GM23338 (cell line): ENCODE measurements at regions not wholly inside any gene's neighbourhood (a gene's known extent, or its start where the extent isn't known, plus 50 kb on each side); places are given as distances from the start of the nearest gene placed in this dataset.
A peak's percentile ranks its signal among the peaks of the same experiment; 100 is the strongest.

Experiments
- ATAC-seq: fragments of 200-7000 bp; cut with Tn5 transposase; 3 replicates; pipeline ENCODE4 v1.9.1; 2020
- DNase-seq: peaks from one replicate; pipeline ENCODE4 v3.0.0-alpha.2; 2015; ENCODE audit warnings: low spot score
- H2AFZ ChIP-seq: fragments of 200-600 bp; sonication (generic); 2 replicates; pipeline ENCODE4 v1.8.0; 2016; ENCODE audit warnings: antibody characterized with exemption, mild to moderate bottlenecking, moderate library complexity
- H3F3A ChIP-seq: fragments of 200-600 bp; sonication (generic); replicated peaks from 2 replicates; pipeline ENCODE4 v1.8.0; 2017; ENCODE audit warnings: antibody characterized with exemption, mixed run types, low read depth
- H3K27ac ChIP-seq: fragments of 200-600 bp; sonication (generic); 2 replicates; pipeline ENCODE4 v1.6.1; 2016; ENCODE audit warnings: low read depth
- H3K27me3 ChIP-seq: fragments of 200-600 bp; sonication (generic); 2 replicates; pipeline ENCODE4 v1.8.0; 2016; ENCODE audit warnings: mild to moderate bottlenecking, mixed run types, moderate library complexity; ENCODE audit not compliant: insufficient read depth
- H3K36me3 ChIP-seq: fragments of 200-600 bp; sonication (generic); 2 replicates; pipeline ENCODE4 v1.8.0; 2016; ENCODE audit warnings: mild to moderate bottlenecking; ENCODE audit not compliant: insufficient read depth
- H3K4me1 ChIP-seq: fragments of 200-600 bp; sonication (generic); 2 replicates; pipeline ENCODE4 v1.8.0; 2016; ENCODE audit warnings: mild to moderate bottlenecking, moderate library complexity; ENCODE audit not compliant: insufficient read depth
- H3K4me2 ChIP-seq: fragments of 200-600 bp; sonication (generic); 2 replicates; pipeline ENCODE4 v1.7.1; 2017; ENCODE audit warnings: mixed run types
- H3K4me3 ChIP-seq: fragments of 200-600 bp; sonication (generic); 2 replicates; pipeline ENCODE4 v1.6.1; 2016; ENCODE audit warnings: mixed run types
- H3K79me2 ChIP-seq: fragments of 200-600 bp; sonication (generic); replicated peaks from 2 replicates; pipeline ENCODE4 v1.8.0; 2017; ENCODE audit warnings: mild to moderate bottlenecking; ENCODE audit not compliant: insufficient read depth
- H3K9me2 ChIP-seq: fragments of 200-600 bp; sonication (generic); 2 replicates; pipeline ENCODE4 v1.8.0; 2017; ENCODE audit not compliant: insufficient read depth
- H4K20me1 ChIP-seq: fragments of 200-600 bp; sonication (generic); replicated peaks from 2 replicates; pipeline ENCODE4 v1.8.0; 2017; ENCODE audit warnings: mild to moderate bottlenecking; ENCODE audit not compliant: insufficient read depth
- H3K27ac Mint-ChIP-seq: 2 replicates; pipeline ENCODE4 v1.8.0; 2020; ENCODE audit warnings: inconsistent platforms, mild to moderate bottlenecking, moderate library complexity, mixed read lengths
- H3K27me3 Mint-ChIP-seq: 3 replicates; pipeline ENCODE4 v1.8.0; 2022; ENCODE audit warnings: low read depth, mild to moderate bottlenecking, moderate library complexity, mixed read lengths, inconsistent platforms; ENCODE audit not compliant: insufficient read depth, poor library complexity
- H3K36me3 Mint-ChIP-seq: 3 replicates; pipeline ENCODE4 v1.8.0; 2021; ENCODE audit warnings: low read depth, mild to moderate bottlenecking, inconsistent platforms, moderate library complexity, mixed read lengths
- H3K4me1 Mint-ChIP-seq: 3 replicates; pipeline ENCODE4 v1.8.0; 2020; ENCODE audit warnings: mild to moderate bottlenecking, inconsistent platforms, mixed read lengths
- H3K4me3 Mint-ChIP-seq: 3 replicates; pipeline ENCODE4 v1.8.0; 2021; ENCODE audit warnings: moderate library complexity, mild to moderate bottlenecking, inconsistent platforms, mixed read lengths
- H3K9me3 Mint-ChIP-seq: 3 replicates; pipeline ENCODE4 v1.8.0; 2020; ENCODE audit warnings: moderate library complexity, mild to moderate bottlenecking, inconsistent platforms, mixed read lengths
- CREB1 ChIP-seq: fragments of 250-450 bp; sonication (Bioruptor Pico); IDR thresholded peaks from 2 replicates; pipeline ENCODE4 v1.5.0; 2020; ENCODE audit warnings: low read depth, mild to moderate bottlenecking, moderate library complexity
- EZH2phosphoT487 ChIP-seq: fragments of 200-600 bp; sonication (generic); IDR thresholded peaks from one replicate; pipeline ENCODE4 v1.8.1; 2018; ENCODE audit warnings: antibody characterized with exemption; ENCODE audit not compliant: unreplicated experiment
- JUNB ChIP-seq: IDR thresholded peaks from one replicate; pipeline ENCODE4 v1.6.1; 2016; ENCODE audit warnings: antibody characterized with exemption; ENCODE audit not compliant: unreplicated experiment
- POLR2AphosphoS5 ChIP-seq: IDR thresholded peaks from 2 replicates; pipeline ENCODE4 v1.6.1; 2016; ENCODE audit warnings: antibody characterized with exemption, low read depth
- STAT1 ChIP-seq: IDR thresholded peaks from one replicate; pipeline ENCODE4 v1.6.1; 2016; ENCODE audit warnings: antibody characterized with exemption; ENCODE audit not compliant: unreplicated experiment
- ZNF331 ChIP-seq: fragments of 250-450 bp; sonication (Bioruptor Pico); IDR thresholded peaks from 2 replicates; pipeline ENCODE4 v1.5.0; 2020; ENCODE audit warnings: low read depth, mild to moderate bottlenecking, moderate library complexity
- TF ChIP-seq, protein P1 (sequence below): IDR thresholded peaks from 2 replicates; pipeline ENCODE4 v1.6.1; 2016; ENCODE audit warnings: antibody characterized with exemption
- TF ChIP-seq, protein P2 (sequence below), 2 experiments: fragments of 200-600 bp in 1 of 2; sonication (generic) in 1 of 2; conservative IDR thresholded peaks; 2 replicates each; pipeline versions ENCODE4 v1.5.1 to v1.6.1; 2016 to 2017; ENCODE audit warnings: antibody characterized with exemption in 2 of 2, low read depth in 2 of 2, mild to moderate bottlenecking in 2 of 2, moderate library complexity in 1 of 2
- TF ChIP-seq, protein P3 (sequence below): IDR thresholded peaks from one replicate; pipeline ENCODE4 v1.6.1; 2018; ENCODE audit warnings: antibody characterized with exemption; ENCODE audit not compliant: unreplicated experiment
- TF ChIP-seq, protein P4 (sequence below): fragments of 250-450 bp; sonication (Bioruptor Pico); IDR thresholded peaks from 2 replicates; pipeline ENCODE4 v1.5.0; 2020; ENCODE audit warnings: mild to moderate bottlenecking, moderate library complexity

DNA sequence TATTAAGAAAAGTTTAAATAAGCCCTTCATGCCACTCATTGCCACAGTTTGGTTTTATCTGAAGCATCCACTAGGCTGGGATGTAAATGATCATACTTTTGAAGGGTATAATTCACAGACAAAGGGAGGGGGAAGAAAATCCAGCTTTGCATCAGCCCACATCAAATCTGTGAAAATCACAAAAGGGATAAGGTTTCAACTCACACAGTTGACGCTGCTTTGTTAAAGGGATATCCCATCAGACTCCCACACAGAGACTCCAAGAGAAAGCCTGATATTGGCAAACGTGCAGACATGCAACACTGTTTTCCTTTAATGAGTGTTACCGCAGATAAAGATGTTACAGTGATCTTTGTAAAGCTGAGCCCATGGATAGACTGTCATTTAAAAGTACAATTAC lies 602.9 kb downstream of the TLE1 start:
- no peaks in the 10 kb centered on the region for H3F3A ChIP-seq
- no peaks in the 10 kb centered on the region for H4K20me1 ChIP-seq
- no peaks in the 10 kb centered on the region for H3K36me3 Mint-ChIP-seq
- peaks cover 9% of the 10 kb centered on the region; the same call in 2 of the 3 replicates for H3K4me1 Mint-ChIP-seq
- H3K27me3 Mint-ChIP-seq: no peaks in the 10 kb centered on the region
- no peak overlapping the region for H3K4me3 Mint-ChIP-seq
- no peaks in the 10 kb centered on the region for H3K9me2 ChIP-seq
- no peaks in the 10 kb centered on the region for H3K79me2 ChIP-seq
- no peaks in the 10 kb centered on the region for H3K36me3 ChIP-seq
- H3K27me3 ChIP-seq: no peaks in the 10 kb centered on the region
- peak overlapping the region; percentile 40; the same call in 1 of the 2 replicates for H2AFZ ChIP-seq
- DNase-seq (no peak), ATAC-seq (no peak)
- H3K4me1 ChIP-seq: 0 out of 2 replicates have a peak, but pooled peaks cover 3% of the 10 kb centered on the region
- TF ChIP-seq CREB1 (CRISPR knock-in tag): no peak
- TF ChIP-seq, protein P1, sequence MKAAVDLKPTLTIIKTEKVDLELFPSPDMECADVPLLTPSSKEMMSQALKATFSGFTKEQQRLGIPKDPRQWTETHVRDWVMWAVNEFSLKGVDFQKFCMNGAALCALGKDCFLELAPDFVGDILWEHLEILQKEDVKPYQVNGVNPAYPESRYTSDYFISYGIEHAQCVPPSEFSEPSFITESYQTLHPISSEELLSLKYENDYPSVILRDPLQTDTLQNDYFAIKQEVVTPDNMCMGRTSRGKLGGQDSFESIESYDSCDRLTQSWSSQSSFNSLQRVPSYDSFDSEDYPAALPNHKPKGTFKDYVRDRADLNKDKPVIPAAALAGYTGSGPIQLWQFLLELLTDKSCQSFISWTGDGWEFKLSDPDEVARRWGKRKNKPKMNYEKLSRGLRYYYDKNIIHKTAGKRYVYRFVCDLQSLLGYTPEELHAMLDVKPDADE: no peak
- TF ChIP-seq, protein P2, sequence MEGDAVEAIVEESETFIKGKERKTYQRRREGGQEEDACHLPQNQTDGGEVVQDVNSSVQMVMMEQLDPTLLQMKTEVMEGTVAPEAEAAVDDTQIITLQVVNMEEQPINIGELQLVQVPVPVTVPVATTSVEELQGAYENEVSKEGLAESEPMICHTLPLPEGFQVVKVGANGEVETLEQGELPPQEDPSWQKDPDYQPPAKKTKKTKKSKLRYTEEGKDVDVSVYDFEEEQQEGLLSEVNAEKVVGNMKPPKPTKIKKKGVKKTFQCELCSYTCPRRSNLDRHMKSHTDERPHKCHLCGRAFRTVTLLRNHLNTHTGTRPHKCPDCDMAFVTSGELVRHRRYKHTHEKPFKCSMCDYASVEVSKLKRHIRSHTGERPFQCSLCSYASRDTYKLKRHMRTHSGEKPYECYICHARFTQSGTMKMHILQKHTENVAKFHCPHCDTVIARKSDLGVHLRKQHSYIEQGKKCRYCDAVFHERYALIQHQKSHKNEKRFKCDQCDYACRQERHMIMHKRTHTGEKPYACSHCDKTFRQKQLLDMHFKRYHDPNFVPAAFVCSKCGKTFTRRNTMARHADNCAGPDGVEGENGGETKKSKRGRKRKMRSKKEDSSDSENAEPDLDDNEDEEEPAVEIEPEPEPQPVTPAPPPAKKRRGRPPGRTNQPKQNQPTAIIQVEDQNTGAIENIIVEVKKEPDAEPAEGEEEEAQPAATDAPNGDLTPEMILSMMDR (conservative IDR thresholded peaks at IDR 0.05; ENCODE audit: low read depth in 2 of 2): no peak
- TF ChIP-seq ZNF331 (CRISPR knock-in tag): no peak
- TF ChIP-seq, protein P3, sequence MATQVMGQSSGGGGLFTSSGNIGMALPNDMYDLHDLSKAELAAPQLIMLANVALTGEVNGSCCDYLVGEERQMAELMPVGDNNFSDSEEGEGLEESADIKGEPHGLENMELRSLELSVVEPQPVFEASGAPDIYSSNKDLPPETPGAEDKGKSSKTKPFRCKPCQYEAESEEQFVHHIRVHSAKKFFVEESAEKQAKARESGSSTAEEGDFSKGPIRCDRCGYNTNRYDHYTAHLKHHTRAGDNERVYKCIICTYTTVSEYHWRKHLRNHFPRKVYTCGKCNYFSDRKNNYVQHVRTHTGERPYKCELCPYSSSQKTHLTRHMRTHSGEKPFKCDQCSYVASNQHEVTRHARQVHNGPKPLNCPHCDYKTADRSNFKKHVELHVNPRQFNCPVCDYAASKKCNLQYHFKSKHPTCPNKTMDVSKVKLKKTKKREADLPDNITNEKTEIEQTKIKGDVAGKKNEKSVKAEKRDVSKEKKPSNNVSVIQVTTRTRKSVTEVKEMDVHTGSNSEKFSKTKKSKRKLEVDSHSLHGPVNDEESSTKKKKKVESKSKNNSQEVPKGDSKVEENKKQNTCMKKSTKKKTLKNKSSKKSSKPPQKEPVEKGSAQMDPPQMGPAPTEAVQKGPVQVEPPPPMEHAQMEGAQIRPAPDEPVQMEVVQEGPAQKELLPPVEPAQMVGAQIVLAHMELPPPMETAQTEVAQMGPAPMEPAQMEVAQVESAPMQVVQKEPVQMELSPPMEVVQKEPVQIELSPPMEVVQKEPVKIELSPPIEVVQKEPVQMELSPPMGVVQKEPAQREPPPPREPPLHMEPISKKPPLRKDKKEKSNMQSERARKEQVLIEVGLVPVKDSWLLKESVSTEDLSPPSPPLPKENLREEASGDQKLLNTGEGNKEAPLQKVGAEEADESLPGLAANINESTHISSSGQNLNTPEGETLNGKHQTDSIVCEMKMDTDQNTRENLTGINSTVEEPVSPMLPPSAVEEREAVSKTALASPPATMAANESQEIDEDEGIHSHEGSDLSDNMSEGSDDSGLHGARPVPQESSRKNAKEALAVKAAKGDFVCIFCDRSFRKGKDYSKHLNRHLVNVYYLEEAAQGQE: no peak
- TF ChIP-seq POLR2AphosphoS5: no peak
- TF ChIP-seq JUNB: no peak
- no peak for TF ChIP-seq EZH2phosphoT487
- no peak for TF ChIP-seq STAT1
- TF ChIP-seq, protein P4, sequence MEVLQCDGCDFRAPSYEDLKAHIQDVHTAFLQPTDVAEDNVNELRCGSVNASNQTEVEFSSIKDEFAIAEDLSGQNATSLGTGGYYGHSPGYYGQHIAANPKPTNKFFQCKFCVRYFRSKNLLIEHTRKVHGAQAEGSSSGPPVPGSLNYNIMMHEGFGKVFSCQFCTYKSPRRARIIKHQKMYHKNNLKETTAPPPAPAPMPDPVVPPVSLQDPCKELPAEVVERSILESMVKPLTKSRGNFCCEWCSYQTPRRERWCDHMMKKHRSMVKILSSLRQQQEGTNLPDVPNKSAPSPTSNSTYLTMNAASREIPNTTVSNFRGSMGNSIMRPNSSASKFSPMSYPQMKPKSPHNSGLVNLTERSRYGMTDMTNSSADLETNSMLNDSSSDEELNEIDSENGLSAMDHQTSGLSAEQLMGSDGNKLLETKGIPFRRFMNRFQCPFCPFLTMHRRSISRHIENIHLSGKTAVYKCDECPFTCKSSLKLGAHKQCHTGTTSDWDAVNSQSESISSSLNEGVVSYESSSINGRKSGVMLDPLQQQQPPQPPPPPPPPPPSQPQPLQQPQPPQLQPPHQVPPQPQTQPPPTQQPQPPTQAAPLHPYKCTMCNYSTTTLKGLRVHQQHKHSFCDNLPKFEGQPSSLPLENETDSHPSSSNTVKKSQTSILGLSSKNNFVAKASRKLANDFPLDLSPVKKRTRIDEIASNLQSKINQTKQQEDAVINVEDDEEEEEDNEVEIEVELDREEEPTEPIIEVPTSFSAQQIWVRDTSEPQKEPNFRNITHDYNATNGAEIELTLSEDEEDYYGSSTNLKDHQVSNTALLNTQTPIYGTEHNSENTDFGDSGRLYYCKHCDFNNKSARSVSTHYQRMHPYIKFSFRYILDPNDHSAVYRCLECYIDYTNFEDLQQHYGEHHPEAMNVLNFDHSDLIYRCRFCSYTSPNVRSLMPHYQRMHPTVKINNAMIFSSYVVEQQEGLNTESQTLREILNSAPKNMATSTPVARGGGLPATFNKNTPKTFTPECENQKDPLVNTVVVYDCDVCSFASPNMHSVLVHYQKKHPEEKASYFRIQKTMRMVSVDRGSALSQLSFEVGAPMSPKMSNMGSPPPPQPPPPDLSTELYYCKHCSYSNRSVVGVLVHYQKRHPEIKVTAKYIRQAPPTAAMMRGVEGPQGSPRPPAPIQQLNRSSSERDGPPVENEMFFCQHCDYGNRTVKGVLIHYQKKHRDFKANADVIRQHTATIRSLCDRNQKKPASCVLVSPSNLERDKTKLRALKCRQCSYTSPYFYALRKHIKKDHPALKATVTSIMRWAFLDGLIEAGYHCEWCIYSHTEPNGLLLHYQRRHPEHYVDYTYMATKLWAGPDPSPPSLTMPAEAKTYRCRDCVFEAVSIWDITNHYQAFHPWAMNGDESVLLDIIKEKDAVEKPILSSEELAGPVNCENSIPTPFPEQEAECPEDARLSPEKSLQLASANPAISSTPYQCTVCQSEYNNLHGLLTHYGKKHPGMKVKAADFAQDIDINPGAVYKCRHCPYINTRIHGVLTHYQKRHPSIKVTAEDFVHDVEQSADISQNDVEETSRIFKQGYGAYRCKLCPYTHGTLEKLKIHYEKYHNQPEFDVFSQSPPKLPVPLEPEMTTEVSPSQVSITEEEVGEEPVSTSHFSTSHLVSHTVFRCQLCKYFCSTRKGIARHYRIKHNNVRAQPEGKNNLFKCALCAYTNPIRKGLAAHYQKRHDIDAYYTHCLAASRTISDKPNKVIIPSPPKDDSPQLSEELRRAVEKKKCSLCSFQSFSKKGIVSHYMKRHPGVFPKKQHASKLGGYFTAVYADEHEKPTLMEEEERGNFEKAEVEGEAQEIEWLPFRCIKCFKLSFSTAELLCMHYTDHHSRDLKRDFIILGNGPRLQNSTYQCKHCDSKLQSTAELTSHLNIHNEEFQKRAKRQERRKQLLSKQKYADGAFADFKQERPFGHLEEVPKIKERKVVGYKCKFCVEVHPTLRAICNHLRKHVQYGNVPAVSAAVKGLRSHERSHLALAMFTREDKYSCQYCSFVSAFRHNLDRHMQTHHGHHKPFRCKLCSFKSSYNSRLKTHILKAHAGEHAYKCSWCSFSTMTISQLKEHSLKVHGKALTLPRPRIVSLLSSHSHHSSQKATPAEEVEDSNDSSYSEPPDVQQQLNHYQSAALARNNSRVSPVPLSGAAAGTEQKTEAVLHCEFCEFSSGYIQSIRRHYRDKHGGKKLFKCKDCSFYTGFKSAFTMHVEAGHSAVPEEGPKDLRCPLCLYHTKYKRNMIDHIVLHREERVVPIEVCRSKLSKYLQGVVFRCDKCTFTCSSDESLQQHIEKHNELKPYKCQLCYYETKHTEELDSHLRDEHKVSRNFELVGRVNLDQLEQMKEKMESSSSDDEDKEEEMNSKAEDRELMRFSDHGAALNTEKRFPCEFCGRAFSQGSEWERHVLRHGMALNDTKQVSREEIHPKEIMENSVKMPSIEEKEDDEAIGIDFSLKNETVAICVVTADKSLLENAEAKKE (CRISPR knock-in tag): no peak
- no peak overlapping the region for H3K4me2 ChIP-seq
- H3K27ac Mint-ChIP-seq: no peak overlapping the region
- no peaks in the 10 kb centered on the region for H3K9me3 Mint-ChIP-seq
- H3K27ac ChIP-seq: no peak overlapping the region
- H3K4me3 ChIP-seq: no peak overlapping the region
